ENCODE measurements at regions not wholly inside any gene's neighbourhood (a gene's known extent, or its start where the extent isn't known, plus 50 kb on each side); places are given as distances from the start of the nearest gene placed in this dataset.
A peak's percentile ranks its signal among the peaks of the same experiment; 100 is the strongest.
"Not testable (repeated sequence)": the region's sequence is repeated elsewhere in the genome, so short reads cannot be mapped to it uniquely, and the experiment has no call there.

DNA sequence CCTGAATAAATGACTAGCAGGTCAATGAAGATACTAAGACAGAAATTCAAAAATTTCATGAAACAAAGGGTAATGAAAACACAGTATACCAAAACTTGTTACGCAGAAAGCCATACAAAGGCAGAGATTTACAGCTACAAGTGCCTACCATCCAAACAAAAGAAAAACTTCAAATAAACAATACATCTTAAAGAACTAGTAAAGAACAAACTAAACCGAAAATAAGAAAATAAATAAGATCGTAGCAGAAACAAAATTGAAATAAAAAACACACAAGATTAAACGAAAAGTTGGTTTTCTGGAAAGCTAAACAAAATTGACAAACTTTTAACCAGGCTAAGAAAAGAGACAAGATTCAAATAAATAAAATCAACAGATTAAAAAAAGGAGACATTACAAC lies 51.5 kb downstream of the VPREB1 start:
- DNase-seq (ENCODE audit: low read depth in 2 of 2), result not testable (repeated sequence)

DNA sequence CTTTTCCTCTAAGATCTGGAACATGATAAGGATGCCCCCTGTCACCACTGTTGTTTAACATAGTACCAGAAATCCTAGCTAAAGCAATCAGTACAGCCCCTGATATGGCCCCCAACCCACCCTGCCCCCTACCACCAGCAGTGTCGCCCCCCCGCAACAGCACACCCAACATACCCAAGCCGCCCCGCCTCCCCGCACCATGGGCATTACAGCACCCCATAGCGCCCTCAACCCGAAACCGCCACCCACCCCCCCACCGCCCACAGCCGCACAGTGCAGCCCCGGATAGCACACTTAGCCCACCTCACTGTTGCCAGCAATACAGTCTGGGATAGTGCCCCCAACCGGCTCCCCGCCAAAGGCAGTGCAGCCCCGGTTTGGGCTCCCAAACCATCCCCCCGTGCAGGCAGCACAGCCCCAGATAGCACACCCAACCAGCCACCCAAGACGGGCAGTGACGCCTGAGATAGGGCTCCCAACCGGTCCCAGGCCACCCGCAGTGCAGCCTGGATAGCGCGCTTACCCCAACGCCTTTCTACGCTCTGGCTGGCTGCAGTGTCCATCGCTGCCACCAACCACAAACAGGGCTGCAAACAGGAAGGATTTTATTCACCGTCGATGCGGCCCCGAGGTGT lies 52.7 kb downstream of the VPREB1 start:
- DNase-seq (ENCODE audit: low read depth in 2 of 2), result not testable (repeated sequence)

DNA sequence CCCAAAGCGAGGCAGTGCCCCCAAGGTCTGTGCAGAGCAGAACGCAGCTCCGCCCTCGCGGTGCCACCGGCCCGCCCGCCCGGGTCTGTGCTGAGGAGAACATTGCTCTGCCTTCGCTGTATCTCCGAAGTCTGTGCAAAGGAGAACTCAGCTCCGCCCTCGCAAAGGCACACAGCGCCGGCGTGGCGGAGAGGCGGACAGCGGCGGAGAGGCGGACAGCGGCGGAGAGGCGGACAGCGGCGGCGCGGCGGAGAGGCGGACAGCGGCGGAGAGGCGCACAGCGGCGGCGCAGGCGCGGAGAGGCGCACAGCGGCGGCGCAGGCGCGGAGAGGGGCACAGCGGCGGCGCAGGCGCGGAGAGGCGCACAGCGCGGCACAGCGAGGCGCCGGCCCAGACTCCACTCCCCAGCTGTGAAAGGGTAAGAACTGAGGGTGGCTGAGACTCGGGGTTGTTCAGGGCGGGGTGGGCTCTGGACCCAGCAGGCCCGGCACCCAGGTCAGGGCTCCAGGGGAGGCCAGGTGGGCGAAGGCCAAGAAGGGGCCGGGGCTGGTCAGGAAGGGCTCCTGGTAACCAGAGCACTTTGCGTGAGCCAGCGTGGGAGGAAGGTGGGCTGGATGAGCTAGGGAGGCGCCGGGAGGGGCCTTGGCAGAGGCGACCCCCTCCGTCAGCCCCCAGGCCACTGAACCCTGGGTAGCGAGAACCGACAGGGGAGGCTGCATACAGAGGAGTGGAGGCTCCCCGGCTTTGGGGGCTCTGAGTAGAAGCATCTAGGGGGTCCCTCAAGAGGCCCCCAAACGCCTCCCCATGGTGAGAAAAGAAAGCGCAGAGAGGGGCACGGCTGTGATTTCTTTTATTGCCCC lies 53.4 kb downstream of the VPREB1 start:
- DNase-seq (ENCODE audit: low read depth in 2 of 2), result peak; percentile 44 to 53

DNA sequence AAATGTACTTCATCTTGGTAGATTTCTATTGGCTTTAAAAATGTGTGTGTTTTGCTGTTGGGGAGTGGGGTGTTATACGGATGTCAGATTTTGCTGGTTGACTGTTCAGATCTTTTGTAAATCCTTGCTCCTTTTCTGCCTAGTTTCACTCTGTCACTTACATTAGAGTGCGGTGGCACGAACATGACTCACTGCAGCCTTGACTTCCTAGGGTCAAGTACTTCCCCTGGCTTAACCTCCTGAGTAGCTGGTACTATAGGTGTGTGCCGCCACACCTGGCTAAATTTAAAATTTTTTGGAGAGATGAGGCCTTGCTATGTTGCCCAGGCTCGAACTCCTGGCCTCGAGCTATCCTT lies 54.0 kb downstream of the VPREB1 start:
- not testable (repeated sequence) for DNase-seq (ENCODE audit: low read depth in 2 of 2)

DNA sequence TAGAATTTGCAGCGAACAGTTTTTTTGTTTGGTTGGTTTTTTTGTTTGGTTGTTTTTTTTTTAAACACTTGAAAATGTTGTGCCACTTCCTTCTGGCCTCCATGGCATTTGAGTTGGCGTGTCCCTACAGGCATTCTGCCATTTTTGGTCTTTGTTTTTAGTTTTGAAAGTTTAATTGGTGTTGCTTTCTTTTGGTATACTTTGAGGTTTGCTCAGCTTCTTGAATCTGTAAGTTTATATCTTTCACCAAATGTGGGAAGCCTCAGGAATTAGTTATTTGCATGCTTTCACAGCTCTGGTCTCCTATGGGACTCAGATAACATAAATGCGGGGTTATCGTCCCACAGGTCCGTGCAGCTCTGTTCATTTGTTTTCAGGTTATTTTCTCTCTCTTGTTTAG lies 55.9 kb downstream of the VPREB1 start:
- not testable (repeated sequence) for DNase-seq (ENCODE audit: low read depth in 2 of 2)

DNA sequence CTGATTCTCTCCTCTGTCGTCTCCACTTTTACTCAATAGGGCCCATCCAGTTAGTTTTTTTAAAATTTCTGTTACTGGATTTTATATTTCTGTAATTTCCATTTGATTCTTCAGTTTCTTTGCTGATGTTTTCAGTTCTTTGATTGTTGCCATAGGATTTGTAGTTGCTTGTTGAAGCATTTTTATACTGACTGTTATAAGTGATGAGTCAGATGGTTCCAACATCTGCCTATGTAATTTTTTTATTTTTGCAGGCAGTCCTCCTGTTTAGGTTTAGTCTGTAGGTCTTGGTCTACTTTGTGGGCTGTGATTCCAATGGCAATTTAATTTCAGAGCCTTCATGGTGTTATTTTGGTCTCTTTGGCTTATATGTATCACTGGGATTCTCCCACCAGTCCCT lies 56.4 kb downstream of the VPREB1 start:
- DNase-seq (ENCODE audit: low read depth in 2 of 2), result not testable (repeated sequence)

DNA sequence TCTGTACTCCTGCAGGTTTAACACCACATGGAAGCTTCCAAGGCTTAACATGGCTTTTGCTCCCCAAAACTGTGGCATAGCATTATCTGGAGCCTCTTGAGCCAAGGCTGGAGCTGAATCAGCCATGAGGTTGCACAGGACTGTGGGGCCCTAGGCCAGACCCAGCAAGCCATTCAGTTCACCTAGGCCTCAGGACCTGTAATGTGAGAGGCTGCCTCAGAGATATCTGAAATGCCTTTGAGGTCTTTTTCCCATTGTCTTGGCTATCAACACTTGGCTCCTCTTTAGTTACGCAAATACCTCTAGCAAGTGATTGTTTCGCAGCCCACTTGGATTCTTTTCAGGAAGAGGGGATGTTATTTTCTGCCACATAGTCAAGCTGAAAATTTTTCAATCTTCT lies 72.0 kb downstream of the VPREB1 start:
- DNase-seq (ENCODE audit: low read depth in 2 of 2), result no peak

DNA sequence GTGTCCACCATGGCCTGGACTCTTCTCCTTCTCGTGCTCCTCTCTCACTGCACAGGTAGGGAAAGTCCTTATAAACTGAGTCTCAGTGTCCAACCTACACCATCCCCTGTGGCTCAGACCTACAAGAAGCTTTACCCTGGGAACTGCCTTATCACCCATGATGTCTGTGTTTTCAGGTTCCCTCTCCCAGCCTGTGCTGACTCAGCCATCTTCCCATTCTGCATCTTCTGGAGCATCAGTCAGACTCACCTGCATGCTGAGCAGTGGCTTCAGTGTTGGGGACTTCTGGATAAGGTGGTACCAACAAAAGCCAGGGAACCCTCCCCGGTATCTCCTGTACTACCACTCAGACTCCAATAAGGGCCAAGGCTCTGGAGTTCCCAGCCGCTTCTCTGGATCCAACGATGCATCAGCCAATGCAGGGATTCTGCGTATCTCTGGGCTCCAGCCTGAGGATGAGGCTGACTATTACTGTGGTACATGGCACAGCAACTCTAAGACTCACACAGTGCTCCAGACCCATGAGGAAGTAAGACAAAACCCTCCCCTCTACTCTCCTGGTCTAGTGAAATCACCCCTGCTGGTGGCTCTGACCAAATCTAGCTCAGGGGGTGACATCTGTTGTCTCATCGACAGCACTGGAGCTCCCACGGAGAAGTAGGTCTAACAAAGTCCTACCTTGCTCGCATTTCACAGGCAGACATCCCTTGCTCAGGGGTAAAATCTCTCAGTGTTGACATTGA lies 74.3 kb downstream of the VPREB1 start:
- no peak for DNase-seq (ENCODE audit: low read depth in 2 of 2)

DNA sequence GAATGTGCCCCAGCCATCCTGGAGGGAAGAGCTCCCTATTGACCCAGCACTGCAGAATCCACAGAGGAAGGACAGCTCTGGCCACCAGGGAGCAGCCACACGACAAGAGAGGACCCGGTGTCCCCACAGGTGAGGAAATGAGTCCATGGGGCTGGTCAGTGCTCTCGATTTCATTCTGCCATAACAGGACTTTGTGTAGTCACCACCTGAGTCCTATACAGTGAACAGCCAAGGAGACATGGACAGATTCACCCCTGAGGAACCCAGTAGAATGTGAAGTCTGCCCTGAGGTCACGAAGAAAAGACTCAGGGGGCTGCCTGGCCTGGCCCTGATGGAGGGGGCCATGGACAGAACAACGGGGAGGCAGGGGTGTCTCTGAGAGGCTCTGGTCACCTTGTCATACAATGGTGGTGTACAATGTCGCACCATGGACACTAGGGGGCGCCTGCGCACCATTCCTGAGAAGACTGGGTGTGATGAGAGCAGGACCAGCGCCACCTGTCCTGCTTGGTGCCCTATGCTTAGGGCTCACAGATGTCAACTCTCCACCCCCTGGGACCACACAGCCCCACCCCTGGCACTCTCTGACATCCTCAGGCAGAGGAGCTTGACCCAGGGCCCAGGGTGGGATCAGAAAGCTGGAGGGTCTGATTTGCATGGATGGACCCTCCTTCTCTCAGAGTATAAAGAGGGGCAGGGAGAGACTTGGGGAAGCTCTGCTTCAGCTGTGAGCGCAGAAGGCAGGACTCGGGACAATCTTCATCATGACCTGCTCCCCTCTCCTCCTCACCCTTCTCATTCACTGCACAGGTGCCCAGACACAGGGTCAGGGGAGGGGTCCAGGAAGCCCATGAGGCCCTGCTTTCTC lies 77.4 kb downstream of the VPREB1 start:
- DNase-seq (ENCODE audit: low read depth in 2 of 2), result peak; percentile 33 to 46

DNA sequence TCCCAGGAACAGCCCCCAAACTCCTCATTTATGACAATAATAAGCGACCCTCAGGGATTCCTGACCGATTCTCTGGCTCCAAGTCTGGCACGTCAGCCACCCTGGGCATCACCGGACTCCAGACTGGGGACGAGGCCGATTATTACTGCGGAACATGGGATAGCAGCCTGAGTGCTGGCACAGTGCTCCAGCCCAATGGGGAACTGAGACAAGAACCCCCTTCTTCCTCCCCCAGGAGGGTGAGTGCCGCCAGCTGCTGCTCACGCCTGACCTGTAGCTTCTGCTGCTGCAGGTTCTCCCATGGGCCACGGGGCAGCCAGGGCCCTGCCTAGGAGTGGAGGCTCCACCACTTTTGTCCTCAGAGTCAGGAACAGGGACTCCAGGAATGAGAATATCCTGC lies 78.2 kb downstream of the VPREB1 start:
- no peak for DNase-seq (ENCODE audit: low read depth in 2 of 2)

DNA sequence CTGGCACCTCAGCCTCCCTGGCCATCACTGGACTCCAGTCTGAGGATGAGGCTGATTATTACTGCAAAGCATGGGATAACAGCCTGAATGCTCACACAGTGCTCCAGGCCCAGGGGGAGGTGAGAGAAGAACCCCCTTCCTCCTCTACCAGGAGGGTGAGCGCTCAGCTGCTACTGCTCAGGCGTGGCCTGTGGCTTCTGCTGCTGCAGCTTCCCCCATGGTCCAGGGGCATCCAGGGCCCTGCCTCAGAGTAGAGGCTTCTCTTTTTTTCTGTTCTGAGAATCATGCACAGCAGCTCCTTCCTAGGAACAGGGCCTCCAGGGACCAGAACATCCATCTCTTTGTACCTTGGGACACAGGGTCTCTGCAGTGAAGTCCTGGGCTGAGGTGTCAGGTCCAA lies 83.1 kb downstream of the VPREB1 start:
- DNase-seq (ENCODE audit: low read depth in 2 of 2), result no peak

DNA sequence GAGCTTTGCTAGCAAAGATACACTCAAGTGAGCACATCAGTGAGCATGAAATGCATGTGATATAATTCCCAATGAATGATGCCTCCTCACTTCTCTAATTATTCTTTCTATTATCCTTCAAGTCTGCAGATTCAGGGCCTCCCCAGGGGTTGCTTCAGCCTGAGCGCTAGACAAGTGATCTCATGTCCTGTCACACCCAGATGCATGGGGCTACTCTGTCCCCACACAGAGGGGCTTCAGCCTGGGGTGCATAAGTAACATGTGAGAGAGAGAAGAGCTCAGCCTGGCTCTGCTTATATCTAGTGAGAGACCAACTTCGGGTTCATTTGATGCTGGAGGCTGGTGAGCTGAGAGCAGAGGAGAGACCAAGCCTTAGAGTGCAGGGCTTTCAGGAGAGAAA lies 85.2 kb downstream of the VPREB1 start:
- DNase-seq (ENCODE audit: low read depth in 2 of 2), result no peak

DNA sequence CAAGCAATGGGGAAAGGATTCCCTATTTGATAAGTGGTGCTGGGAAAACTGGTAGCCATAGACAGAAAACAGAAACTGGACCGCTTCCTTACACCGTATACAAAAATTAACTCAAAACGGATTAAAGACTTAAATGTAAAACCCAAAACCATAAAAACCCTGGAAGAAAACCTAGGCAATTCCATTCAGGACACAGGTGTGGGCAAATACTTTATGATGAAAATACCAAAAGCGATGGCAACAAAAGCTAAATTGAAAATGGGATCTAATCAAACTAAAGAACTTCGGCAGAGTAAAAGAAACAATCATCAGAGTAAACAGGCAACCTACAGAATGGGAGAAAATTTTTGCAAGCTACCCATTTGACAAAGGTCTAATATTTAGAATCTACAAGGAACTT lies 91.1 kb downstream of the VPREB1 start:
- DNase-seq (ENCODE audit: low read depth in 2 of 2), result not testable (repeated sequence)

DNA sequence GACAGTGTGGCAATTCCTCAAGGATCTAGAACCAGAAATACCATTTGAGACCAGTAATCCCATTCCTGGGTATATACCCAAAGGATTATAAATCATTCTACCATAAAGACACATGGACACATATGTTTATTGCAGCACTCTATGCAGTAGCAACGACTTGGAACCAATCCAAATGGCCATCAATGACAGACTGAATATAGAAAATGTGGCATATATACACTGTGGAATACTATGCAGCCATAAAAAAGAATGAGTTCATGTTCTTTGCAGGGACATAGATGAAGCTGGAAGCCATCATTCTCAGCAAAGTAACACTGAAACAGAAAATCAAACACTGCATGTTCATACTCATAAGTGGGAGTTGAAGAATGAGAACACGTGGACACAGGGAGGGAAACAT lies 91.7 kb downstream of the VPREB1 start:
- not testable (repeated sequence) for DNase-seq (ENCODE audit: low read depth in 2 of 2)

DNA sequence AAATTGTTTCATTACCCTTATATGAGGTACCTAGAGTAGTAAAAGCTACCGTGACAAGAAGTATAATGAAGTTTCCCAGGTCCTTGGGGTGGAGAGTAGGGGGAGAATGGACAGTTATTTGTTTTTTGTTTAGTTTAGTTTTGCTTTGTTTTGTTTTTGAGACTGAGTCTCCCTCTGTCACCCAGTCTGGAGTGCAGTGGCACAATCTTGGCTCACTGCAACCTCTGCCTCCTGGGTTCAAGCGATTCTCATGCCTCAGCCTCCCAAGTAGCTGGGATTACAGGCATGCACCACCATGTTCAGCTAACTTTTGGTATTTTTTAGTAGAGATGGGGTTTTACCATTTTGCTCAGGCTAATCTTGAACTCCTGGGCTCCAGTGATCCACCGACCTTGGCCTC lies 94.2 kb downstream of the VPREB1 start:
- not testable (repeated sequence) for DNase-seq (ENCODE audit: low read depth in 2 of 2)

DNA sequence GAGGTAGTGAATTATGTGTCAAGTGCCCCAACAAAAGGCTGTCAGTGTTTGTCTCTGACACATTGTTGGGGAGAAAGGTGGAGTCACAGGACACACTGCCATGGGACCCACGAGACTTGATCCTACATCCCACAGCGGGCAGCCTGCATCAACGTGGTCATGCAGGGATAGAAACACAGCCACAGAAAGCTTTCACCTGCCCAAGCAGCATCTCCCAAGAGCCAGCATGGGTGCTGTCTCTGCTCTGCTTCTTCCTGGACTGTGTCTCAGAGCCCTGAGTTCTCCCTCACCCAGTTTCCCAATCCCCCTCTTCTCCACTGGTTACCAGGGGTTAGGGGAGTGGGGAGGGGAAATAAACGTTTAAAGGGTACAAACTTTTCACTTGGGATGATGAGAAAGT lies 97.2 kb downstream of the VPREB1 start:
- no peak for DNase-seq (ENCODE audit: low read depth in 2 of 2)

DNA sequence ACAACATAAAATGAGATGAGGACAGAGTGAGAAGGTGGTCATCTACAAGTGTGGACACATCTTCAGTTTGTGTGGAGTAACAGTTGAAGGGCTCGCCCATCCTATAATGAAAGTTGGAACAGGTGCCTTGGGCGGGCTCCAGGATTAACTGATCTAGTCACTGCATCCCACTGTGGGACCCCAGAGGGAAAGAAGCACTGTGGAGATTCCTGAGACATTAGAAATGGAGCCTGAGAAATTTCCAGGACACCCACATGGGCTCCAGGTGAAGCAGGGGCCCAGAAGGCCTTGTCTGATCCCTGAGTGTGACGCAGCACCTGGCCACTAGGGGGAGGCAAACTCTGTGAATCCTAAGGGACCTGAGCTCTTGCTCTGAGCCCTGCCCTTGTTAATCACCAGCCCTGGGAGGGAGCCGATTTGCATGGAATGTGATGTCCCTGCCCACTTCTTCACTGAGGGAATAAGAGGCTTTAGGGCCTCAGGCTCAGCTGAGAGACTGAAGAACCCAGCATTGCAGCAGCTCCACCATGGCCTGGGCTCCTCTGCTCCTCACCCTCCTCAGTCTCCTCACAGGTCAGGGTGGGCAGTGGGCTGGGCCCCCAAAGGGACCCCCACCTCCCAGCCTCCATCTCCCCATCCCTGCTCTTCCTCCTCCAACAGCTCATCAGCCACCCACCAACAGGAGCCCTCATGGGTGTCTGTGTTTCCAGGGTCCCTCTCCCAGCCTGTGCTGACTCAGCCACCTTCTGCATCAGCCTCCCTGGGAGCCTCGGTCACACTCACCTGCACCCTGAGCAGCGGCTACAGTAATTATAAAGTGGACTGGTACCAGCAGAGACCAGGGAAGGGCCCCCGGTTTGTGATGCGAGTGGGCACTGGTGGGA lies 98.4 kb downstream of the VPREB1 start:
- DNase-seq (ENCODE audit: low read depth in 2 of 2), result peak; percentile 29 to 61

DNA sequence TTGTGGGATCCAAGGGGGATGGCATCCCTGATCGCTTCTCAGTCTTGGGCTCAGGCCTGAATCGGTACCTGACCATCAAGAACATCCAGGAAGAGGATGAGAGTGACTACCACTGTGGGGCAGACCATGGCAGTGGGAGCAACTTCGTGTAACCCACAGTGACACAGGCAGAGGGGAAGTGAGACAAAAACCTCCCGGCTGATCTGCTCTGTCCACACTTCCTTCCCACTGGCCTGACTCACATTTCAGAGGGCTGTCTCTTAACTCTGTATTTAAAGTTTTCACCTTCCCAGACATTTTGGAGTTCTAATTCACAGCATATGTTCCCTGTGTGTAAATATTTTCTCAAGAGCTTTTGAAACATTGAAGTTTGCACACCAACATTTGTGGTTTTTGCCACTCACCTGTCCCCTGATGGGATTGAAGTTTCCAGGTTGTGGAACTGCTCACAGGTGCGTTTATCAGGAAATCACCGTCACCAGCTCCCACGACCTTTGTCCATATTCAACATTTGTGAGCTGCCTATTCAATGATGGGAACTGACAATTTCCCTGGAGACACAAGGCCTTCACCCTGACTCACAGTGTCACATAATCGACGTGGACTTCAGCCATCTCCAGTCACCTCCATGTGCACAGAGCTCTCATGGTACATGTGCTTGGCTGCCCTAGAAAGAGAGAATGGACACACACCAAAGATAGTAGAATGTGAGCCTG lies 99.2 kb downstream of the VPREB1 start:
- no peak for DNase-seq (ENCODE audit: low read depth in 2 of 2)

DNA sequence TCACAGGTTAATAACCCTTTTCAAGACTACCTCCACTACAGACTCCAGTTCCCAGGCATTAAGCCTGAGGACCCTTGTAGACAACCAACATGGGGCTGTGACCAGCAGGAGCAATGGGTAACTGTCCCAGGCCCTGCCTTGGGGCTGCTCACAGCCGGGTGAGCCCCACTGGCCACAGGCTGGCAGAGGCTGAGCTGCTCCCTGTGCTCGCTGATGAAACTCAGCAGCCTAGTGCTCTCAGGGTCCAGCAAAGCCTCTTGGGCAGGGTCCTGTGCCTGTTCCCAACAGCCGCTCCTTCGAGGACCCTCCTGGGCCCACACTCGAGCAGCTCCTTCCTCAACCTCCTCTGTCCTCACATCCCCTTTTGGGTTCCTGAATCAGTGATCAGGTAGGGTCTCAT lies 99.8 kb downstream of the VPREB1 start:
- no peak for DNase-seq (ENCODE audit: low read depth in 2 of 2)

DNA sequence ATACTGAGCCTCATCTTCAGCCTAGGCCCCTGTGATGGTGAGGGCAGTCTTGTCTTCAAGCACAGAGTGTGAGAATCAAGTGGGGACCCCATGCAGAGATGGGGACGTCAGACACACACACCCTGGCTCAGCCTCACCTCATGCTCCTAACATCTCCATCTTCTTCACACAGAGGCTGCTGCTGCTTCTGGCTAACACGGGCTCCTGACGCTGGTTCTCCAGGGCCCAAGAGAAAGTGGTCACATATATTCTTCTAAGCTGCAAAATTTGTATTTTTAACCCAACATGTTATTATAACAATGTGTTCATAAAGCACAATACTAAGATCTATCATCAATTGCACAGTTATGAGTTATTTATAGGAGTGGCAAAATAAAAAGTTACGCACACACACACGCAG lies 101.2 kb downstream of the VPREB1 start:
- DNase-seq (ENCODE audit: low read depth in 2 of 2), result no peak
